K562 (cell line): ENCODE measurements at regions not wholly inside any gene's neighbourhood (a gene's known extent, or its start where the extent isn't known, plus 50 kb on each side); places are given as distances from the start of the nearest gene placed in this dataset.

ENCODE experiments used
- ATAC-seq: fragments of 200-7000 bp; cut with Tn5 transposase; 3 replicates; pipeline ENCODE4 v1.9.1; 2020; ENCODE audit warnings: moderate library complexity
- BruUV-seq: library from RNA; stranded (reverse); fragments of 400-500 nt; replicated peaks from 2 replicates; lab custom pipeline; 2021; lab: Mats Ljungman, UMichigan
- CTCF ChIA-PET: fragments of 300-600 bp; formaldehyde crosslinking; extraction: SDS; loops from one replicate; lab custom pipeline; 2021; ENCODE audit warnings: low intra/inter-chr PET ratio; lab: Yijun Ruan, JAX
- POLR2A ChIA-PET: fragments of 300-600, 350-650 bp; sonication (Branson Sonifier 250); formaldehyde crosslinking; extraction: SDS; loops from one replicate; lab custom pipeline; 2021; ENCODE audit warnings: antibody characterized with exemption, inconsistent platforms; lab: Yijun Ruan, JAX
- DNase-seq, 4 experiments: peaks; one replicate each; pipeline versions ENCODE4 v3.0.0 to v3.0.0-alpha.2; 2011 to 2018; ENCODE audit warnings: low spot score in 3 of 4, mixed read lengths in 3 of 4; ENCODE audit errors: extremely low read depth in 1 of 4
- FAIRE-seq: peaks from 2 replicates; lab custom pipeline; 2011; peaks lifted over from hg19 to GRCh38; lab: Jason Lieb, UNC
- H2AFZ ChIP-seq: 2 replicates; pipeline ENCODE4 v1.6.0; 2011; ENCODE audit warnings: low read depth, low read length, control low read depth, inconsistent platforms
- H3K27ac ChIP-seq: fragments of 200-600 bp; 3 replicates; pipeline ENCODE4 v1.8.0; 2011; ENCODE audit warnings: low read depth, mild to moderate bottlenecking, control low read depth, inconsistent platforms, low read length, moderate library complexity, mixed read lengths; ENCODE audit errors: extremely low read depth
- H3K27me3 ChIP-seq, 2 experiments: fragments of 300-600 bp in 1 of 2; 2 replicates in 1 of 2; 3 replicates in 1 of 2; pipeline versions ENCODE4 v1.6.0 to v1.8.0; 2011; ENCODE audit warnings: inconsistent platforms in 2 of 2, low read length in 2 of 2, mild to moderate bottlenecking in 1 of 2, mixed read lengths in 1 of 2, moderate library complexity in 1 of 2; ENCODE audit not compliant: control insufficient read depth in 2 of 2, insufficient read depth in 2 of 2
- H3K36me3 ChIP-seq: fragments of 300-600 bp; 3 replicates; pipeline ENCODE4 v1.8.0; 2011; ENCODE audit warnings: mild to moderate bottlenecking, low read length, inconsistent platforms; ENCODE audit not compliant: control insufficient read depth, insufficient read depth
- H3K4me1 ChIP-seq, 2 experiments: fragments of 200-600 bp in 1 of 2; replicated peaks in 1 of 2; 2 replicates in 1 of 2; 3 replicates in 1 of 2; pipeline versions ENCODE4 v1.5.1 to v1.8.0; 2011; ENCODE audit warnings: inconsistent platforms in 2 of 2, low read length in 2 of 2, mild to moderate bottlenecking in 1 of 2, mixed read lengths in 1 of 2, moderate library complexity in 1 of 2; ENCODE audit not compliant: control insufficient read depth in 2 of 2, insufficient read depth in 2 of 2
- H3K4me2 ChIP-seq: 2 replicates; pipeline ENCODE4 v1.6.1; 2011; ENCODE audit warnings: low read length, control low read depth, inconsistent platforms, mixed read lengths; ENCODE audit not compliant: insufficient read depth
- H3K4me3 ChIP-seq: fragments of 200-600 bp; sonication (generic), shearing (Covaris generic); 2 replicates; pipeline ENCODE4 v1.5.1; 2016; ENCODE audit warnings: control low read depth, inconsistent platforms
- H3K79me2 ChIP-seq: fragments of 200-600 bp; 3 replicates; pipeline ENCODE4 v1.8.0; 2011; ENCODE audit warnings: low read length, inconsistent platforms; ENCODE audit not compliant: control insufficient read depth, insufficient read depth
- H3K9ac ChIP-seq, 2 experiments: 2 replicates each; pipeline versions ENCODE4 v1.6.0 to v1.6.1; 2011; ENCODE audit warnings: low read depth in 2 of 2, low read length in 2 of 2, control low read depth in 1 of 2, inconsistent platforms in 1 of 2, mild to moderate bottlenecking in 1 of 2, mixed read lengths in 1 of 2; ENCODE audit not compliant: insufficient read depth in 1 of 2
- H3K9me1 ChIP-seq: one replicate; pipeline ENCODE4 v1.6.0; 2011; ENCODE audit warnings: inconsistent platforms, mild to moderate bottlenecking, low read length, moderate library complexity; ENCODE audit not compliant: control insufficient read depth, insufficient read depth
- H3K9me3 ChIP-seq: replicated peaks from 2 replicates; pipeline ENCODE4 v1.5.1; 2011; ENCODE audit warnings: low read depth, low read length, inconsistent platforms; ENCODE audit not compliant: control insufficient read depth, insufficient read depth
- H4K20me1 ChIP-seq: replicated peaks from 2 replicates; pipeline ENCODE4 v1.6.1; 2011; ENCODE audit warnings: low read length, inconsistent platforms, mixed read lengths; ENCODE audit not compliant: control insufficient read depth, insufficient read depth
- CBFA2T2 ChIP-seq: fragments of 450-650 bp; conservative IDR thresholded peaks from 2 replicates; pipeline ENCODE4 v1.6.1; 2017; ENCODE audit warnings: mild to moderate bottlenecking
- CREBBP ChIP-seq: IDR thresholded peaks from one replicate; pipeline ENCODE4 v1.6.1; 2012; ENCODE audit warnings: low read depth, mild to moderate bottlenecking, control low read depth, inconsistent platforms, low read length
- DACH1 ChIP-seq: fragments of 450-650 bp; IDR thresholded peaks from 2 replicates; pipeline ENCODE4 v1.6.1; 2018; ENCODE audit not compliant: partially characterized antibody
- DMBX1 ChIP-seq: fragments of 250-450 bp; sonication (Bioruptor Pico); IDR thresholded peaks from 2 replicates; pipeline ENCODE4 v1.8.0; 2022; ENCODE audit warnings: inconsistent platforms, mild to moderate bottlenecking, moderate library complexity, borderline replicate concordance
- ERF ChIP-seq: fragments of 450-650 bp; formaldehyde crosslinking; IDR thresholded peaks from 2 replicates; pipeline ENCODE4 v1.4.0; 2020; ENCODE audit warnings: mild to moderate bottlenecking, mixed read lengths
- FOXA3 ChIP-seq, 2 experiments: fragments of 450-650 bp in 1 of 2; sonication (generic) in 1 of 2; formaldehyde crosslinking; IDR thresholded peaks in 1 of 2; conservative IDR thresholded peaks in 1 of 2; 2 replicates each; pipeline versions ENCODE4 v1.4.0 to v1.8.0; 2020 to 2022; ENCODE audit warnings: mild to moderate bottlenecking in 2 of 2, missing genetic modification reagents in 1 of 2
- LCOR ChIP-seq: sonication (generic); formaldehyde crosslinking; IDR thresholded peaks from 2 replicates; pipeline ENCODE4 v1.8.0; 2022; ENCODE audit warnings: mild to moderate bottlenecking, missing genetic modification reagents
- NKRF ChIP-seq: fragments of 450-650 bp; IDR thresholded peaks from 2 replicates; pipeline ENCODE4 v1.6.1; 2016; ENCODE audit warnings: borderline replicate concordance
- NR2F6 ChIP-seq: fragments of 450-650 bp; formaldehyde crosslinking; IDR thresholded peaks from 2 replicates; pipeline ENCODE4 v1.4.0; 2020; ENCODE audit warnings: mild to moderate bottlenecking
- SREBF2 ChIP-seq: sonication (generic); formaldehyde crosslinking; IDR thresholded peaks from 2 replicates; pipeline ENCODE4 v1.4.0; 2020; ENCODE audit warnings: mild to moderate bottlenecking, missing genetic modification reagents
- U2AF1 ChIP-seq: fragments of 200-400 bp; formaldehyde crosslinking; optimal IDR thresholded peaks from 2 replicates; pipeline ENCODE3; 2017; ENCODE audit warnings: mild to moderate bottlenecking, low read depth, low read length, moderate library complexity
- ZFP30 ChIP-seq: fragments of 250-450 bp; sonication (Bioruptor Pico); IDR thresholded peaks from 2 replicates; pipeline ENCODE4 v1.8.0; 2022; ENCODE audit warnings: moderate library complexity, mild to moderate bottlenecking, inconsistent platforms, borderline replicate concordance
- ZKSCAN1 ChIP-seq: fragments of 150-350 bp; IDR thresholded peaks from 2 replicates; pipeline ENCODE4 v1.6.1; 2016; ENCODE audit warnings: low read depth, low read length
- ZNF316 ChIP-seq: fragments of 450-650 bp; IDR thresholded peaks from 2 replicates; pipeline ENCODE4 v1.6.1; 2016
- ZNF589 ChIP-seq: fragments of 200-800 bp; sonication (Bioruptor generic); IDR thresholded peaks from 2 replicates; pipeline ENCODE4 v1.6.1; 2016; ENCODE audit warnings: low read depth, missing genetic modification characterization, missing compliant biosample characterization
- ZNF717 ChIP-seq: fragments of 250-450 bp; sonication (Bioruptor Pico); IDR thresholded peaks from 2 replicates; pipeline ENCODE4 v1.5.0; 2021
- WGBS: fragments of 100-300 bp; shearing (Covaris generic); methylation state at CpG from one replicate; pipeline ENCODE4 v1.1.6; 2016; ENCODE audit warnings: low coverage, mixed read lengths; ENCODE audit not compliant: insufficient coverage; ENCODE audit errors: missing lambda C conversion rate; 5-methylcytosine and 5-hydroxymethylcytosine counted together
- in situ Hi-C: fragments of 300-500 bp; cut with MboI; formaldehyde crosslinking; loops from 4 replicates; pipeline ENCODE4 v1.15.0; 2018; ENCODE audit warnings: inconsistent platforms, mixed read lengths
- intact Hi-C: fragments of 100-400 bp; cut with micrococcal nuclease; formaldehyde crosslinking; loops from 2 replicates; pipeline ENCODE4 v1.14.2; 2022

GRCh38 chr5:91816681-91817080, 433.6 kb upstream of the ARRDC3 start:
- ChIA-PET POLR2A (no interaction called here), CTCF (no interaction called here)
- intact Hi-C loops (no loop called here), in situ Hi-C loops (no loop called here)
- Histone ChIP-seq H3K79me2 (no peaks in the 10 kb centered on the region), H3K36me3 (no peaks in the 10 kb centered on the region), H3K4me3 (no peak overlapping the region), H4K20me1 (no peaks in the 10 kb centered on the region), H3K4me2 (no peak overlapping the region), H3K4me1 (no peaks in the 10 kb centered on the region), H3K9me1 (no peaks in the 10 kb centered on the region), H3K9ac (no peak overlapping the region), H3K27ac (no peak overlapping the region), H2AFZ (no peak overlapping the region), H3K27me3 (no peaks in the 10 kb centered on the region), H3K9me3 (no peaks in the 10 kb centered on the region; the same call in 1 of the 2 replicates)
- FAIRE-seq = no peak
- ATAC-seq = no peak
- DNase-seq = no peak
- 0% methylated on average over 1 of the region's 1 CpG for WGBS
- no peak for TF ChIP-seq SREBF2 (CRISPR knock-in tag)
- TF ChIP-seq NR2F6 (CRISPR knock-in tag) = no peak
- TF ChIP-seq ERF (CRISPR knock-in tag) = no peak
- TF ChIP-seq ZNF717 = no peak
- no peak for TF ChIP-seq DMBX1 (CRISPR knock-in tag)
- TF ChIP-seq ZKSCAN1 = no peak
- TF ChIP-seq LCOR (CRISPR knock-in tag) = no peak
- no peak for TF ChIP-seq DACH1
- no peak for TF ChIP-seq CREBBP
- TF ChIP-seq ZNF589 (CRISPR knock-in tag) = no peak
- no peak for TF ChIP-seq ZNF316
- no peak for TF ChIP-seq FOXA3 (CRISPR knock-in tag; conservative IDR thresholded peaks at IDR 0.05 in 1 of 2, IDR thresholded peaks at IDR 0.05 in 1 of 2)
- no peak for TF ChIP-seq ZFP30 (CRISPR knock-in tag)
- no peak for TF ChIP-seq U2AF1
- TF ChIP-seq NKRF = no peak
- TF ChIP-seq CBFA2T2 = no peak
- BruUV-seq = no TSS peak
